PC-9 (cell line): ENCODE measurements at regions not wholly inside any gene's neighbourhood (a gene's known extent, or its start where the extent isn't known, plus 50 kb on each side); places are given as distances from the start of the nearest gene placed in this dataset.

Experiments
- BruUV-seq: library from RNA; stranded (reverse); fragments of 400-500 nt; replicated peaks from 2 replicates; lab custom pipeline; 2021; lab: Mats Ljungman, UMichigan
- CTCF ChIA-PET: fragments of 300-600 bp; sonication (Branson Sonifier 250); formaldehyde crosslinking; loops from one replicate; lab custom pipeline; 2022; ENCODE audit warnings: antibody characterized with exemption; lab: Charles Lee
- POLR2A ChIA-PET: fragments of 300-600 bp; sonication (Branson Sonifier 250); formaldehyde crosslinking; loops from one replicate; lab custom pipeline; 2022; ENCODE audit warnings: antibody characterized with exemption; ENCODE audit not compliant: unreplicated experiment; lab: Charles Lee
- DNase-seq, 2 experiments: peaks; one replicate each; pipeline versions ENCODE4 v3.0.0 to v3.0.0-alpha.2; 2015 to 2022; ENCODE audit warnings: mixed read lengths in 1 of 2
- H2AFZ ChIP-seq: fragments of 200-600 bp; sonication (generic); 2 replicates; pipeline ENCODE4 v1.8.1; 2017; ENCODE audit warnings: antibody characterized with exemption
- H3F3A ChIP-seq: fragments of 200-600 bp; sonication (generic); 2 replicates; pipeline ENCODE4 v1.8.1; 2017; ENCODE audit warnings: antibody characterized with exemption, mild to moderate bottlenecking, low read depth; ENCODE audit not compliant: insufficient read depth
- H3K27ac ChIP-seq: fragments of 200-600 bp; sonication (generic); 2 replicates; pipeline ENCODE4 v1.6.1; 2016; ENCODE audit warnings: mixed run types
- H3K27me3 ChIP-seq: fragments of 200-600 bp; sonication (generic); 2 replicates; pipeline ENCODE4 v1.6.1; 2016; ENCODE audit warnings: low read depth, mixed run types; ENCODE audit not compliant: insufficient read depth
- H3K36me3 ChIP-seq: fragments of 200-600 bp; sonication (generic); 2 replicates; pipeline ENCODE4 v1.6.1; 2016; ENCODE audit warnings: low read depth, mixed run types
- H3K4me1 ChIP-seq: fragments of 200-600 bp; sonication (generic); replicated peaks from 2 replicates; pipeline ENCODE4 v1.6.1; 2016; ENCODE audit warnings: mixed run types; ENCODE audit not compliant: insufficient read depth
- H3K4me2 ChIP-seq: fragments of 200-600 bp; sonication (generic); 2 replicates; pipeline ENCODE4 v1.6.1; 2017; ENCODE audit warnings: mixed run types
- H3K4me3 ChIP-seq: fragments of 200-600 bp; sonication (generic); 2 replicates; pipeline ENCODE4 v1.6.1; 2016; ENCODE audit warnings: mixed run types
- H3K79me2 ChIP-seq: fragments of 200-600 bp; sonication (generic); 2 replicates; pipeline ENCODE4 v1.6.1; 2017; ENCODE audit warnings: low read depth, mixed run types
- H3K9me2 ChIP-seq: fragments of 200-600 bp; sonication (generic); 2 replicates; pipeline ENCODE4 v1.8.1; 2017; ENCODE audit warnings: mild to moderate bottlenecking; ENCODE audit not compliant: insufficient read depth
- H3K9me3 ChIP-seq: fragments of 200-600 bp; sonication (generic); 2 replicates; pipeline ENCODE4 v1.8.1; 2016; ENCODE audit warnings: low read depth; ENCODE audit not compliant: insufficient read depth
- H4K20me1 ChIP-seq: fragments of 200-600 bp; sonication (generic); 2 replicates; pipeline ENCODE4 v1.8.1; 2017; ENCODE audit not compliant: insufficient read depth
- CTCF ChIP-seq: fragments of 200-600 bp; sonication (generic); conservative IDR thresholded peaks from 2 replicates; pipeline ENCODE4 v1.6.1; 2017; ENCODE audit warnings: mixed run types, antibody characterized with exemption, mild to moderate bottlenecking, moderate library complexity
- EZH2 ChIP-seq: fragments of 200-600 bp; sonication (generic); IDR thresholded peaks from 2 replicates; pipeline ENCODE4 v1.8.0; 2017; ENCODE audit warnings: antibody characterized with exemption, low read depth
- intact Hi-C: fragments of 100-400 bp; cut with micrococcal nuclease; formaldehyde crosslinking; loops from one replicate; pipeline ENCODE4 v1.10.0; 2022; ENCODE audit not compliant: unreplicated experiment

- Histone ChIP-seq H3K9me2 (no peaks in the 10 kb centered on the region), H3K4me2 (no peak overlapping the region), H3K9me3 (no peaks in the 10 kb centered on the region), H3K79me2 (no peaks in the 10 kb centered on the region), H3K27me3 (peaks cover 24% of the 10 kb centered on the region), H3K4me1 (no peaks in the 10 kb centered on the region), H3K4me3 (no peak overlapping the region), H4K20me1 (no peaks in the 10 kb centered on the region), H3K27ac (no peak overlapping the region), H3K36me3 (no peaks in the 10 kb centered on the region), H3F3A (no peaks in the 10 kb centered on the region), H2AFZ (no peak overlapping the region)
- no TSS peak for BruUV-seq
- no peak for TF ChIP-seq CTCF
- no peak for TF ChIP-seq EZH2
- ChIA-PET POLR2A (no interaction called here), CTCF (no interaction called here)
- DNase-seq: no peak
- intact Hi-C loops: no loop called here
These were observed 175.7 kb upstream of the GSC start for GRCh38 chr14:94945615-94946014.

DNA sequence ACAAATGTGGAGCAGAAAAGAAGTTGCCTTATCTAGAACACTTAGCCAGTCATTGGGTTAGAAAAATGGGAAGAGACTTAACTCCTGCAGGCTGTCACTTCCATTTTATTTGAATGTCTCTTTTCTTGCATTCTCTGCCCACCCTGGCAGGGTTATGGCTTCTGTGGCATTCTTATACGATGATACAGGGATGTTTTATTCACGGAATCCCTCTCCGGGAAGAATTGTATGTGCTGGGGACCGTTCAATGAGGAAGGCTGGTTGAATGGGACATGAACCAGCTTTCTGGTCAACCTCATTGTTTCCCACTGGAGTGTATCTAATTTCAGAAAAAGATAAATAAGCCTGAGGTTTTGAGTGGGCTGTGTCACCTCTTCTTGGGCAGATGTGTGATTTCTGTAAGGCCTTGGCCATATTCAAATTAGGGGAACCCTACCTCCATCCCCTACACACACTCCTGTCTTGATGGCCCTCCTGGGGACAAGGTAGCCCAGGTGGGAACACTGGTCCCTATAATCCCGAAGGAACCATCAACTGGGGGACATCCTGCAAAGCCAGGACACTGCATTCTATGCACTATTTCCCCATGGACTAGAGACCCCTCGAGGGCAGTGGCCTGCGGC is 174.8 kb upstream of the GSC start:
- CTCF ChIA-PET: no interaction called here

DNA sequence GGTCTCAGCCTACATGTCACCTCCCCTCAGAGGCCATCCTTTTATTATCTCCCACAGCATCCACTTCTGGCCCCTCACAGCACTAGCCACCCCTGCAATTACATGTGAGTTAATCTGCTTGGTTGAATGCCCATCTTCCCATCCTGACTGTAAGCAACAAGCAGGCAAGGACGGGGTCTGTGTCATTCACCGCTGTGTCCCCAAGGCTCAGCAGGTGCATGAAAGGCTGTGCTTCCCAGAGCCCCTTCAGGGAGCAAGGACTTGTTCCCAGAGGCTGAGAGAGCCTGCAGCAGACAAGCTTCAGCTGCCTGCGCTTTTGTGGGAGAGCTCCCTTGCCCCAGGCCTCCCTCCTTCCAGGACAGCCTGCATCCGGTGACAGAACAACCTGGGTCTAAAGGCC is 172.7 kb upstream of the GSC start:
- intact Hi-C loops: no loop called here
- CTCF ChIA-PET: no interaction called here
- DNase-seq: no peak
- no peaks in the 10 kb centered on the region for H3K4me1 ChIP-seq
- POLR2A ChIA-PET: no interaction called here
- H4K20me1 ChIP-seq: no peaks in the 10 kb centered on the region
- H3K4me3 ChIP-seq: no peak overlapping the region
- no peak overlapping the region for H3K4me2 ChIP-seq
- no peaks in the 10 kb centered on the region for H3F3A ChIP-seq
- TF ChIP-seq EZH2: no peak
- TF ChIP-seq CTCF: no peak
- no peak overlapping the region for H2AFZ ChIP-seq
- no TSS peak for BruUV-seq
- H3K36me3 ChIP-seq: no peaks in the 10 kb centered on the region
- no peak overlapping the region for H3K27ac ChIP-seq
- H3K9me3 ChIP-seq: no peaks in the 10 kb centered on the region
- H3K27me3 ChIP-seq: peaks cover 17% of the 10 kb centered on the region
- H3K79me2 ChIP-seq: no peaks in the 10 kb centered on the region
- H3K9me2 ChIP-seq: no peaks in the 10 kb centered on the region

More for the DNA sequence above, 174.8 kb upstream of the GSC start:
- H3K36me3 ChIP-seq: no peaks in the 10 kb centered on the region
- H2AFZ ChIP-seq: no peak overlapping the region
- no peak for TF ChIP-seq CTCF
- no peak for TF ChIP-seq EZH2
- no peak overlapping the region for H3K4me2 ChIP-seq
- H4K20me1 ChIP-seq: no peaks in the 10 kb centered on the region
- H3F3A ChIP-seq: no peaks in the 10 kb centered on the region
- no peaks in the 10 kb centered on the region for H3K4me1 ChIP-seq
- BruUV-seq: no TSS peak
- H3K9me3 ChIP-seq: no peaks in the 10 kb centered on the region
- no peaks in the 10 kb centered on the region for H3K9me2 ChIP-seq
- no peak overlapping the region for H3K27ac ChIP-seq
- peaks cover 21% of the 10 kb centered on the region for H3K27me3 ChIP-seq
- intact Hi-C loops: no loop called here
- H3K4me3 ChIP-seq: no peak overlapping the region
- no peak for DNase-seq
- POLR2A ChIA-PET: no interaction called here
- no peaks in the 10 kb centered on the region for H3K79me2 ChIP-seq
